GM23338 (cell line): ENCODE measurements at regions not wholly inside any gene's neighbourhood (a gene's known extent, or its start where the extent isn't known, plus 50 kb on each side); places are given as distances from the start of the nearest gene placed in this dataset.
A peak's percentile ranks its signal among the peaks of the same experiment; 100 is the strongest.

ENCODE experiments used
- ATAC-seq: fragments of 200-7000 bp; cut with Tn5 transposase; 3 replicates; pipeline ENCODE4 v1.9.1; 2020
- DNase-seq: peaks from one replicate; pipeline ENCODE4 v3.0.0-alpha.2; 2015; ENCODE audit warnings: low spot score
- H2AFZ ChIP-seq: fragments of 200-600 bp; sonication (generic); 2 replicates; pipeline ENCODE4 v1.8.0; 2016; ENCODE audit warnings: antibody characterized with exemption, mild to moderate bottlenecking, moderate library complexity
- H3F3A ChIP-seq: fragments of 200-600 bp; sonication (generic); replicated peaks from 2 replicates; pipeline ENCODE4 v1.8.0; 2017; ENCODE audit warnings: antibody characterized with exemption, mixed run types, low read depth
- H3K27ac ChIP-seq: fragments of 200-600 bp; sonication (generic); 2 replicates; pipeline ENCODE4 v1.6.1; 2016; ENCODE audit warnings: low read depth
- H3K27me3 ChIP-seq: fragments of 200-600 bp; sonication (generic); 2 replicates; pipeline ENCODE4 v1.8.0; 2016; ENCODE audit warnings: mild to moderate bottlenecking, mixed run types, moderate library complexity; ENCODE audit not compliant: insufficient read depth
- H3K36me3 ChIP-seq: fragments of 200-600 bp; sonication (generic); 2 replicates; pipeline ENCODE4 v1.8.0; 2016; ENCODE audit warnings: mild to moderate bottlenecking; ENCODE audit not compliant: insufficient read depth
- H3K4me1 ChIP-seq: fragments of 200-600 bp; sonication (generic); 2 replicates; pipeline ENCODE4 v1.8.0; 2016; ENCODE audit warnings: mild to moderate bottlenecking, moderate library complexity; ENCODE audit not compliant: insufficient read depth
- H3K4me2 ChIP-seq: fragments of 200-600 bp; sonication (generic); 2 replicates; pipeline ENCODE4 v1.7.1; 2017; ENCODE audit warnings: mixed run types
- H3K4me3 ChIP-seq: fragments of 200-600 bp; sonication (generic); 2 replicates; pipeline ENCODE4 v1.6.1; 2016; ENCODE audit warnings: mixed run types
- H3K79me2 ChIP-seq: fragments of 200-600 bp; sonication (generic); replicated peaks from 2 replicates; pipeline ENCODE4 v1.8.0; 2017; ENCODE audit warnings: mild to moderate bottlenecking; ENCODE audit not compliant: insufficient read depth
- H3K9me2 ChIP-seq: fragments of 200-600 bp; sonication (generic); 2 replicates; pipeline ENCODE4 v1.8.0; 2017; ENCODE audit not compliant: insufficient read depth
- H4K20me1 ChIP-seq: fragments of 200-600 bp; sonication (generic); replicated peaks from 2 replicates; pipeline ENCODE4 v1.8.0; 2017; ENCODE audit warnings: mild to moderate bottlenecking; ENCODE audit not compliant: insufficient read depth
- H3K27ac Mint-ChIP-seq: 2 replicates; pipeline ENCODE4 v1.8.0; 2020; ENCODE audit warnings: inconsistent platforms, mild to moderate bottlenecking, moderate library complexity, mixed read lengths
- H3K27me3 Mint-ChIP-seq: 3 replicates; pipeline ENCODE4 v1.8.0; 2022; ENCODE audit warnings: low read depth, mild to moderate bottlenecking, moderate library complexity, mixed read lengths, inconsistent platforms; ENCODE audit not compliant: insufficient read depth, poor library complexity
- H3K36me3 Mint-ChIP-seq: 3 replicates; pipeline ENCODE4 v1.8.0; 2021; ENCODE audit warnings: low read depth, mild to moderate bottlenecking, inconsistent platforms, moderate library complexity, mixed read lengths
- H3K4me1 Mint-ChIP-seq: 3 replicates; pipeline ENCODE4 v1.8.0; 2020; ENCODE audit warnings: mild to moderate bottlenecking, inconsistent platforms, mixed read lengths
- H3K4me3 Mint-ChIP-seq: 3 replicates; pipeline ENCODE4 v1.8.0; 2021; ENCODE audit warnings: moderate library complexity, mild to moderate bottlenecking, inconsistent platforms, mixed read lengths
- H3K9me3 Mint-ChIP-seq: 3 replicates; pipeline ENCODE4 v1.8.0; 2020; ENCODE audit warnings: moderate library complexity, mild to moderate bottlenecking, inconsistent platforms, mixed read lengths
- CREB1 ChIP-seq: fragments of 250-450 bp; sonication (Bioruptor Pico); IDR thresholded peaks from 2 replicates; pipeline ENCODE4 v1.5.0; 2020; ENCODE audit warnings: low read depth, mild to moderate bottlenecking, moderate library complexity
- CTCF ChIP-seq, 2 experiments: fragments of 200-600 bp in 1 of 2; sonication (generic) in 1 of 2; conservative IDR thresholded peaks; 2 replicates each; pipeline versions ENCODE4 v1.5.1 to v1.6.1; 2016 to 2017; ENCODE audit warnings: antibody characterized with exemption in 2 of 2, low read depth in 2 of 2, mild to moderate bottlenecking in 2 of 2, moderate library complexity in 1 of 2
- EZH2 ChIP-seq: fragments of 200-600 bp; sonication (generic); IDR thresholded peaks from one replicate; pipeline ENCODE4 v1.8.0; 2017; ENCODE audit warnings: antibody characterized with exemption, mild to moderate bottlenecking, low read depth; ENCODE audit not compliant: unreplicated experiment
- EZH2phosphoT487 ChIP-seq: fragments of 200-600 bp; sonication (generic); IDR thresholded peaks from one replicate; pipeline ENCODE4 v1.8.1; 2018; ENCODE audit warnings: antibody characterized with exemption; ENCODE audit not compliant: unreplicated experiment
- JUNB ChIP-seq: IDR thresholded peaks from one replicate; pipeline ENCODE4 v1.6.1; 2016; ENCODE audit warnings: antibody characterized with exemption; ENCODE audit not compliant: unreplicated experiment
- NANOG ChIP-seq: IDR thresholded peaks from 2 replicates; pipeline ENCODE4 v1.6.1; 2016; ENCODE audit warnings: antibody characterized with exemption, borderline replicate concordance
- POLR2AphosphoS5 ChIP-seq: IDR thresholded peaks from 2 replicates; pipeline ENCODE4 v1.6.1; 2016; ENCODE audit warnings: antibody characterized with exemption, low read depth
- REST ChIP-seq: IDR thresholded peaks from one replicate; pipeline ENCODE4 v1.6.1; 2018; ENCODE audit warnings: antibody characterized with exemption; ENCODE audit not compliant: unreplicated experiment
- ZNF331 ChIP-seq: fragments of 250-450 bp; sonication (Bioruptor Pico); IDR thresholded peaks from 2 replicates; pipeline ENCODE4 v1.5.0; 2020; ENCODE audit warnings: low read depth, mild to moderate bottlenecking, moderate library complexity

GRCh38 chr17:55965051-55965450 is 188.2 kb upstream of the ANKFN1 start:
- H3K9me3 Mint-ChIP-seq, result no peaks in the 10 kb centered on the region
- H3K4me1 Mint-ChIP-seq, result peaks cover 10% of the 10 kb centered on the region
- Histone ChIP-seq H3K79me2 (no peaks in the 10 kb centered on the region), H3K4me2 (no peak overlapping the region), H3K36me3 (no peaks in the 10 kb centered on the region), H2AFZ (no peak overlapping the region), H3K4me3 (no peak overlapping the region), H3K27ac (no peak overlapping the region), H3F3A (no peaks in the 10 kb centered on the region), H3K4me1 (peaks cover 9% of the 10 kb centered on the region), H3K9me2 (peaks cover 20% of the 10 kb centered on the region), H3K27me3 (0 out of 2 replicates have a peak, but pooled peaks cover 5% of the 10 kb centered on the region), H4K20me1 (no peaks in the 10 kb centered on the region)
- H3K36me3 Mint-ChIP-seq, result no peaks in the 10 kb centered on the region
- ATAC-seq (no peak), DNase-seq (no peak)
- H3K27ac Mint-ChIP-seq, result no peak overlapping the region
- no peak overlapping the region for H3K4me3 Mint-ChIP-seq
- H3K27me3 Mint-ChIP-seq, result peaks cover 2% of the 10 kb centered on the region
- TF ChIP-seq CTCF (conservative IDR thresholded peaks at IDR 0.05; ENCODE audit: low read depth in 2 of 2) (peak; percentile 37 to 47; a peak in 3 of 4 replicates), JUNB (no peak)

- Histone ChIP-seq H3K4me2 (peak overlapping the region; percentile 45), H3K27me3 (0 out of 2 replicates have a peak, but pooled peaks cover 5% of the 10 kb centered on the region)
- H3K27me3 Mint-ChIP-seq, result no peaks in the 10 kb centered on the region
Measured at GRCh38 chr17:55969562-55970324, 183.5 kb upstream of the ANKFN1 start.

More at GRCh38 chr17:55969562-55970324, 183.5 kb upstream of the ANKFN1 start:
- Histone ChIP-seq H3K4me3 (no peak overlapping the region), H4K20me1 (no peaks in the 10 kb centered on the region), H3K36me3 (no peaks in the 10 kb centered on the region), H3K4me1 (peaks cover 10% of the 10 kb centered on the region), H3K79me2 (no peaks in the 10 kb centered on the region), H2AFZ (no peak overlapping the region), H3F3A (no peaks in the 10 kb centered on the region), H3K27ac (no peak overlapping the region), H3K9me2 (peaks cover 13% of the 10 kb centered on the region)
- H3K4me1 Mint-ChIP-seq, result peaks cover 13% of the 10 kb centered on the region
- no peaks in the 10 kb centered on the region for H3K36me3 Mint-ChIP-seq
- TF ChIP-seq JUNB (no peak), EZH2 (no peak), CREB1 (CRISPR knock-in tag) (no peak), NANOG (peak; percentile 83; the same call in 1 of the 2 replicates), POLR2AphosphoS5 (no peak), EZH2phosphoT487 (no peak), REST (no peak), ZNF331 (CRISPR knock-in tag) (no peak)
- DNase-seq, result peak; percentile 40
- no peak overlapping the region; the same call in 2 of the 3 replicates for H3K4me3 Mint-ChIP-seq
- peaks cover 3% of the 10 kb centered on the region; the same call in 1 of the 3 replicates for H3K9me3 Mint-ChIP-seq
- ATAC-seq, result peak; percentile 28; the same call in 1 of the 3 replicates
- no peak overlapping the region for H3K27ac Mint-ChIP-seq
